Lower lobe of right lung (tissue), 2 donors: ENCODE measurements at regions not wholly inside any gene's neighbourhood (a gene's known extent, or its start where the extent isn't known, plus 50 kb on each side); places are given as distances from the start of the nearest gene placed in this dataset.

Experiments used
- ATAC-seq, 2 donors: fragments of 200-7000 bp; cut with Tn5 transposase; one replicate each; pipeline ENCODE4 v1.9.1; 2020 to 2022; ENCODE audit warnings: mild to moderate bottlenecking in 2 of 2, moderate library complexity in 2 of 2
- DNase-seq: peaks from one replicate; pipeline ENCODE4 v3.0.0-alpha.2; 2020
- H3K27ac ChIP-seq: fragments of 200-600 bp; one replicate; pipeline ENCODE4 v1.8.0; 2022
- H3K27me3 ChIP-seq: fragments of 200-600 bp; one replicate; pipeline ENCODE4 v1.8.0; 2022; ENCODE audit warnings: low read depth
- H3K36me3 ChIP-seq: fragments of 200-600 bp; one replicate; pipeline ENCODE4 v1.8.0; 2022; ENCODE audit warnings: mild to moderate bottlenecking
- H3K4me1 ChIP-seq: fragments of 200-600 bp; one replicate; pipeline ENCODE4 v1.8.0; 2022
- H3K4me3 ChIP-seq: fragments of 200-600 bp; one replicate; pipeline ENCODE4 v1.8.0; 2022; ENCODE audit warnings: mild to moderate bottlenecking
- H3K9me3 ChIP-seq: fragments of 200-600 bp; one replicate; pipeline ENCODE4 v1.8.0; 2022
- intact Hi-C: fragments of 100-400 bp; cut with DNase I; formaldehyde crosslinking; loops from one replicate; pipeline ENCODE4 v1.11.0; 2022
- TF ChIP-seq, protein P1 (sequence below): fragments of 200-600 bp; IDR thresholded peaks from one replicate; pipeline ENCODE4 v1.8.0; 2022; ENCODE audit warnings: antibody characterized with exemption, mild to moderate bottlenecking
- donor health status: DM: no; HTN: yes; CAD: no; lungs with severe emphysema.

- no peak overlapping the region for H3K4me3 ChIP-seq
- TF ChIP-seq, protein P1, sequence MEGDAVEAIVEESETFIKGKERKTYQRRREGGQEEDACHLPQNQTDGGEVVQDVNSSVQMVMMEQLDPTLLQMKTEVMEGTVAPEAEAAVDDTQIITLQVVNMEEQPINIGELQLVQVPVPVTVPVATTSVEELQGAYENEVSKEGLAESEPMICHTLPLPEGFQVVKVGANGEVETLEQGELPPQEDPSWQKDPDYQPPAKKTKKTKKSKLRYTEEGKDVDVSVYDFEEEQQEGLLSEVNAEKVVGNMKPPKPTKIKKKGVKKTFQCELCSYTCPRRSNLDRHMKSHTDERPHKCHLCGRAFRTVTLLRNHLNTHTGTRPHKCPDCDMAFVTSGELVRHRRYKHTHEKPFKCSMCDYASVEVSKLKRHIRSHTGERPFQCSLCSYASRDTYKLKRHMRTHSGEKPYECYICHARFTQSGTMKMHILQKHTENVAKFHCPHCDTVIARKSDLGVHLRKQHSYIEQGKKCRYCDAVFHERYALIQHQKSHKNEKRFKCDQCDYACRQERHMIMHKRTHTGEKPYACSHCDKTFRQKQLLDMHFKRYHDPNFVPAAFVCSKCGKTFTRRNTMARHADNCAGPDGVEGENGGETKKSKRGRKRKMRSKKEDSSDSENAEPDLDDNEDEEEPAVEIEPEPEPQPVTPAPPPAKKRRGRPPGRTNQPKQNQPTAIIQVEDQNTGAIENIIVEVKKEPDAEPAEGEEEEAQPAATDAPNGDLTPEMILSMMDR, result no peak
- H3K36me3 ChIP-seq, result no peaks in the 10 kb centered on the region
- no peak overlapping the region for H3K27ac ChIP-seq
- intact Hi-C loops, result no loop called here
- DNase-seq (no peak), ATAC-seq (peak in 1 of 2 donors; percentile 23)
- no peaks in the 10 kb centered on the region for H3K9me3 ChIP-seq
- no peaks in the 10 kb centered on the region for H3K4me1 ChIP-seq
- H3K27me3 ChIP-seq, result no peaks in the 10 kb centered on the region
Measured at GRCh38 chr7:145644426-145645134, 472.0 kb upstream of the CNTNAP2 start.

- Histone ChIP-seq H3K4me3 (no peak overlapping the region), H3K36me3 (no peaks in the 10 kb centered on the region), H3K9me3 (no peaks in the 10 kb centered on the region), H3K27me3 (no peaks in the 10 kb centered on the region), H3K4me1 (no peaks in the 10 kb centered on the region), H3K27ac (no peak overlapping the region)
- intact Hi-C loops, result no loop called here
- DNase-seq (no peak), ATAC-seq (peak; percentile 19 to 27)
- TF ChIP-seq, protein P1, result no peak
Measured at GRCh38 chr7:145643981-145644380, 472.6 kb upstream of the CNTNAP2 start.

DNA sequence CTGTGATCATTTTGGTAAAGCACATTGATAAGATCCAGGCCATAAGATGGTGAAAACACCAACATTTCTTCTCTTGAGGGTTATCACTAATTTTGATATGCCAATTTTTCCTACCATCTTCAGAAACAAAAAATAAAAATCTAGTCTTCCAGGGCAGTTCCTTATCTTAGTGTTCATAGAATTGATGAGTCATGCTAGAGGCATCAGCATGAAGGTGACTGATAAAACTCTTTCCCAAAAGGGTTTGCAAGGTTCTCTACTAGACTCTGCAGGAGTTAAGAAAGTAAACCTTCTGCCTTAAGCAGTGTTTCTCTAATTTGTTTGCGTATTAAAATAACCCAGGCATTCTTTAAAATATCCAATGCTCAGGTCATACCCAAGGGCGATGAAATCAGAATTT lies 483.1 kb upstream of the CNTNAP2 start:
- Histone ChIP-seq H3K27ac (no peak overlapping the region), H3K4me3 (no peak overlapping the region), H3K9me3 (no peaks in the 10 kb centered on the region), H3K36me3 (no peaks in the 10 kb centered on the region), H3K27me3 (no peaks in the 10 kb centered on the region), H3K4me1 (no peaks in the 10 kb centered on the region)
- intact Hi-C loops, result no loop called here
- DNase-seq (no peak), ATAC-seq (no peak)
- TF ChIP-seq, protein P1, result no peak

DNA sequence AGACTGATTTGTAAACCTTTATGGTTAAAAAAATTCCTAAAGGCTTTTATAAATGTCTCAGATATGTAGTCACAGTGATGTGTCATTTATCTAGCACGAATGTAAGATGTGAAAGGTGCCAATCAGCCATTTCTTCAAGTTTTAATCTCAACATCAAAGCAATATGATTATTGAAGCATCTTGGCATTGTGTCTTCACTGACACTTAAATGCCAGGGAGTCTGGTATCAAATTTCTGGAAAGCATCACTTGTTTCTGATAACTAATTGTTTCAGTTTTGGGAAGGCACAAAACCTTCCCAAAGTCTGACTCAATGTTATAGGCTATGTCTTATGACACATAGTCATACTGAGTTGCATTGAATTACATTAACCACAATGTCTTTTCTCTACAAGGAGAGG lies 492.0 kb upstream of the CNTNAP2 start:
- intact Hi-C loops, result no loop called here
- Histone ChIP-seq H3K9me3 (no peaks in the 10 kb centered on the region), H3K4me1 (no peaks in the 10 kb centered on the region), H3K27ac (no peak overlapping the region), H3K27me3 (no peaks in the 10 kb centered on the region), H3K4me3 (no peak overlapping the region), H3K36me3 (no peaks in the 10 kb centered on the region)
- ATAC-seq (no peak), DNase-seq (no peak)
- TF ChIP-seq, protein P1, result no peak

DNA sequence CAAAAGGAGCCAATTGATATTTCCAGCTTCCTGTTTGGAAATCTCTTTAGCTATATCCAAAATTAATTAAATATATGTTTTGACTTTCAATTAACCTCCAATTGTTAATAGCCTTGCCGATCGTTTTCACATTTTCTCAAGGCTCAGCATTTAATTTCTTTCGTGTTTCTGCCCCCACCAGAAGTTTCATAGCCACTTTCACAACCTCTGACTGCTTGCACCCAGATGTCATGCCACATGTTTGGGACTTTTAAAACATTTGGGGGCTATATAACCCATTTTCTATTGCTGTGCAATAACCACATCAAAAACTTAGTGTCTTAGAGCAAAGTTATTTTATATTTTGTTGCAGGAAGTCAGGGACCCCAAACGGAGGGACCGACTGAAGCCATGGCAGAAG lies 510.6 kb upstream of the CNTNAP2 start:
- no peaks in the 10 kb centered on the region for H3K36me3 ChIP-seq
- no peak overlapping the region for H3K27ac ChIP-seq
- intact Hi-C loops, result no loop called here
- DNase-seq (no peak), ATAC-seq (no peak)
- no peaks in the 10 kb centered on the region for H3K9me3 ChIP-seq
- no peaks in the 10 kb centered on the region for H3K4me1 ChIP-seq
- TF ChIP-seq, protein P1, result no peak
- no peak overlapping the region for H3K4me3 ChIP-seq
- H3K27me3 ChIP-seq, result no peaks in the 10 kb centered on the region
